ENCODE measurements at regions not wholly inside any gene's neighbourhood (a gene's known extent, or its start where the extent isn't known, plus 50 kb on each side); places are given as distances from the start of the nearest gene placed in this dataset.

- Histone ChIP-seq H3K9me2 (replicated peaks; ENCODE audit: insufficient read depth, low read length) (no peaks in the 10 kb centered on the region), H3K27ac (ENCODE audit: low read length) (no peak overlapping the region), H3K79me2 (ENCODE audit: low read length) (no peaks in the 10 kb centered on the region), H3K9me3 (replicated peaks; ENCODE audit: insufficient read depth, low read length) (no peaks in the 10 kb centered on the region), H3K9ac (ENCODE audit: low read length) (no peak overlapping the region), H3K36me3 (replicated peaks; ENCODE audit: insufficient read depth, low read length) (no peaks in the 10 kb centered on the region), H3K4me1 (ENCODE audit: low read length) (no peaks in the 10 kb centered on the region), H3F3A (ENCODE audit: insufficient read depth, low read length) (no peaks in the 10 kb centered on the region), H3K4me2 (ENCODE audit: low read depth, low read length) (no peak overlapping the region), H3K4me3 (ENCODE audit: low read length) (no peak overlapping the region), H3K27me3 (replicated peaks; ENCODE audit: insufficient read depth, low read length) (no peaks in the 10 kb centered on the region), H4K20me1 (ENCODE audit: insufficient read depth, low read length) (no peaks in the 10 kb centered on the region), H2AFZ (ENCODE audit: low read length) (no peak overlapping the region)
- TF ChIP-seq EZH2phosphoT487 (IDR thresholded peaks at IDR 0.05; ENCODE audit: low read length) (no peak), CTCF (IDR thresholded peaks at IDR 0.05; ENCODE audit: low read length) (no peak), EZH2 (optimal IDR thresholded peaks at IDR 0.05; ENCODE audit: low read depth, low read length) (no peak)
- no peak for DNase-seq
These were observed 121.9 kb upstream of the EDIL3 start for GRCh38 chr5:84506625-84507024.

DNA sequence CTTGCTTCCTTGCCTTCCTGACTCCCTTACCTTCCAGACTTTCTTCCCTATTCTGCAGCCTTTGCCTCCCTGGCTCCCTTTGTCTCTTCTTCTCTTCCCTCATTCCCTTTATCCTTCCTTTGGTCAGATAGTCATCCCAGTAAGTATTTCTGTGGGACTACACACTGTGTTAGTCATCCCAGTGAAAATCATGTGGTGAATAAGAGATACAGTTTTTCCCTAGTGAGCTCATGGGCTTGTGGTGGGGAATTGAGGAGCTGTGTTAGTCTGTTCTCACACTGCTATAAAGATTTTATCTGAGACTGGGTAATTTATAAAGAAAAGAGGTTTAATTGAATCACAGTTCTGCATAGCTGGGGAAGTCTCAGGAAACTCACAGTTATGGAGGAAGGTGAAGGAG is 109.8 kb upstream of the EDIL3 start:
- Histone ChIP-seq H3K9ac (ENCODE audit: low read length) (no peak overlapping the region), H2AFZ (ENCODE audit: low read length) (no peak overlapping the region), H3K4me1 (ENCODE audit: low read length) (no peaks in the 10 kb centered on the region), H3K9me3 (replicated peaks; ENCODE audit: insufficient read depth, low read length) (no peaks in the 10 kb centered on the region), H3K27ac (ENCODE audit: low read length) (no peak overlapping the region), H3K36me3 (replicated peaks; ENCODE audit: insufficient read depth, low read length) (no peaks in the 10 kb centered on the region), H3K9me2 (replicated peaks; ENCODE audit: insufficient read depth, low read length) (no peaks in the 10 kb centered on the region), H3K4me3 (ENCODE audit: low read length) (no peak overlapping the region), H3K79me2 (ENCODE audit: low read length) (no peaks in the 10 kb centered on the region), H3K27me3 (replicated peaks; ENCODE audit: insufficient read depth, low read length) (no peaks in the 10 kb centered on the region), H3K4me2 (ENCODE audit: low read depth, low read length) (no peak overlapping the region), H4K20me1 (ENCODE audit: insufficient read depth, low read length) (no peaks in the 10 kb centered on the region), H3F3A (ENCODE audit: insufficient read depth, low read length) (no peaks in the 10 kb centered on the region)
- DNase-seq, result no peak
- TF ChIP-seq EZH2 (optimal IDR thresholded peaks at IDR 0.05; ENCODE audit: low read depth, low read length), result no peak
- TF ChIP-seq CTCF (IDR thresholded peaks at IDR 0.05; ENCODE audit: low read length), result no peak
- TF ChIP-seq EZH2phosphoT487 (IDR thresholded peaks at IDR 0.05; ENCODE audit: low read length), result no peak

- no peak for DNase-seq
- Histone ChIP-seq H3K27me3 (replicated peaks; ENCODE audit: insufficient read depth, low read length) (no peaks in the 10 kb centered on the region), H4K20me1 (ENCODE audit: insufficient read depth, low read length) (no peaks in the 10 kb centered on the region), H3K9ac (ENCODE audit: low read length) (no peak overlapping the region), H3K79me2 (ENCODE audit: low read length) (no peaks in the 10 kb centered on the region), H3K27ac (ENCODE audit: low read length) (no peak overlapping the region), H3K4me2 (ENCODE audit: low read depth, low read length) (no peak overlapping the region), H3F3A (ENCODE audit: insufficient read depth, low read length) (no peaks in the 10 kb centered on the region), H3K9me3 (replicated peaks; ENCODE audit: insufficient read depth, low read length) (no peaks in the 10 kb centered on the region), H3K36me3 (replicated peaks; ENCODE audit: insufficient read depth, low read length) (no peaks in the 10 kb centered on the region), H3K9me2 (replicated peaks; ENCODE audit: insufficient read depth, low read length) (no peaks in the 10 kb centered on the region), H3K4me1 (ENCODE audit: low read length) (no peaks in the 10 kb centered on the region), H3K4me3 (ENCODE audit: low read length) (no peak overlapping the region), H2AFZ (ENCODE audit: low read length) (no peak overlapping the region)
- TF ChIP-seq CTCF (IDR thresholded peaks at IDR 0.05; ENCODE audit: low read length) (no peak), EZH2 (optimal IDR thresholded peaks at IDR 0.05; ENCODE audit: low read depth, low read length) (no peak), EZH2phosphoT487 (IDR thresholded peaks at IDR 0.05; ENCODE audit: low read length) (no peak)
These were observed 103.3 kb upstream of the EDIL3 start for GRCh38 chr5:84487963-84488362.
